ENCODE measurements at regions not wholly inside any gene's neighbourhood (a gene's known extent, or its start where the extent isn't known, plus 50 kb on each side); places are given as distances from the start of the nearest gene placed in this dataset.

DNA sequence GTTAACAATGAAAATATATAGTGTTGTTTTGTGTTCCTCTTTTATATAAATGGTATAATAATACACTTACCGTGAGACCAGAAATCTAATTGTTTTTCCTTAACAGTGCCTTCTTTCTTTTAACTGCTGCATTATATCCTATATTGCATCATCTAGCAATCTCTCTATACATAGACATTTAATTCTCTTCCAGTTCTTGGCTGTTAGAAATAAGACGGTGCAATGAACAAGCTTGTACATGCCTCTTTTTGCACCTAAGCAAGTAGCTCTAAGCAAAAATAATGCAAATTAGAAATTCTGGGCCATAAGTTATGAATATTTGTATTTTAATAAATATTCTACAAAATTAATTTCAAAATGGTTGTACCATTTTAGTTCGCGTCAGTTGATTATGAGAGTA is 55.9 kb upstream of the AHR start:
- TF ChIP-seq EZH2 (IDR thresholded peaks at IDR 0.05; ENCODE audit: insufficient read depth, poor library complexity, severe bottlenecking): no peak
- no peak for TF ChIP-seq EZH2phosphoT487 (IDR thresholded peaks at IDR 0.05; ENCODE audit: insufficient read depth, low read depth)
